Heart left ventricle (tissue), 16 donors: ENCODE measurements at regions not wholly inside any gene's neighbourhood (a gene's known extent, or its start where the extent isn't known, plus 50 kb on each side); places are given as distances from the start of the nearest gene placed in this dataset.

ENCODE experiments used
- ATAC-seq, 4 donors: fragments of 200-7000 bp; cut with Tn5 transposase; one replicate each; pipeline ENCODE4 v1.9.1; 2020 to 2022; ENCODE audit warnings: moderate library complexity in 4 of 4, mild to moderate bottlenecking in 3 of 4, moderate number of reproducible peaks in 1 of 4
- DNase-seq, 5 donors: peaks; one replicate each; pipeline ENCODE4 v3.0.0-alpha.2; 2020
- H3K27ac ChIP-seq, 12 donors: fragments of 200-600 bp; sonication (generic) in 4 of 12; one replicate each; pipeline versions ENCODE4 v1.5.0 to v1.8.0; 2016 to 2022; ENCODE audit warnings: mild to moderate bottlenecking in 2 of 12
- H3K27me3 ChIP-seq, 9 donors: fragments of 200-600 bp; sonication (generic) in 2 of 9; one replicate each; pipeline versions ENCODE4 v1.5.1 to v1.8.0; 2016 to 2022; ENCODE audit warnings: mild to moderate bottlenecking in 3 of 9
- H3K36me3 ChIP-seq, 9 donors: fragments of 200-600 bp; sonication (generic) in 2 of 9; one replicate each; pipeline versions ENCODE4 v1.5.0 to v1.8.0; 2018 to 2022; ENCODE audit warnings: mild to moderate bottlenecking in 2 of 9
- H3K4me1 ChIP-seq, 12 donors: fragments of 200-600 bp; sonication (generic) in 4 of 12; one replicate each; pipeline versions ENCODE4 v1.5.0 to v1.8.0; 2016 to 2022; ENCODE audit warnings: mild to moderate bottlenecking in 3 of 12
- H3K4me3 ChIP-seq, 12 donors: fragments of 200-600 bp; sonication (generic) in 4 of 12; one replicate each; pipeline versions ENCODE4 v1.5.0 to v1.8.0; 2017 to 2022; ENCODE audit warnings: mild to moderate bottlenecking in 9 of 12, moderate library complexity in 4 of 12
- H3K9me3 ChIP-seq, 12 donors: fragments of 200-600 bp; sonication (generic) in 4 of 12; one replicate each; pipeline versions ENCODE4 v1.5.0 to v1.8.0; 2016 to 2022; ENCODE audit warnings: mild to moderate bottlenecking in 1 of 12
- CTCF ChIP-seq, 12 donors: fragments of 200-600 bp; sonication (generic) in 4 of 12; IDR thresholded peaks; one replicate each; pipeline versions ENCODE4 v1.5.0 to v1.8.0; 2018 to 2022; ENCODE audit warnings: antibody characterized with exemption in 12 of 12, mild to moderate bottlenecking in 5 of 12
- POLR2A ChIP-seq, 2 donors: fragments of 450-650 bp; IDR thresholded peaks; one replicate each; pipeline ENCODE4 v1.6.1; 2017; ENCODE audit warnings: antibody characterized with exemption in 2 of 2, mild to moderate bottlenecking in 2 of 2, moderate library complexity in 2 of 2
- WGBS, 4 donors: extraction: QIAGEN DNeasy Blood & Tissue Kit in 2 of 4; methylation state at CpG; one replicate each; pipeline versions ENCODE4 v1.1.5 to v1.1.7; 2013 to 2018; 5-methylcytosine and 5-hydroxymethylcytosine counted together
- intact Hi-C, 10 donors: fragments of 100-400 bp; cut with DNase I; formaldehyde crosslinking; loops; one replicate each; pipeline versions ENCODE4 v1.11.1 to v1.14.2; 2022
- donor health status: ischemic (EF 13 %, LVEDD 7.1; RV severe dilation, severe dysfunction).
- donor health status: healthy with polysubstance abuse.
- donor health status: DM: no; HTN: yes; CAD: no.
- donor health status: DM: no; HTN: no; CAD: no.
- donor health status: ischemic (EF 25% LVEDD 6.9; RV normal size, moderate dysfunction).
- donor health status: ischemic (EF 25% LVEDD 5.7; RV mildly dilated, moderate dysfunction).
- donor health status: healthy.
- donor health status: DM: yes; HTN: yes; CAD: no.
- donor health status: ischemic (EF 35%, LVEDD 5.7; RV mildly dilated, moderate dysfunction).
- donor health status: nonischemic (EF 11% LVEDD 7.7; RV severe dilation, severe dysfunction).
- donor health status: DM: yes; HTN: yes; CAD: no.
- donor health status: PGD.
- donor health status: ischemic (EF 29% LVEDD 5.4; RV normal size, mild dysfunction).
- donor health status: nonischemic (EF 23%, LVEDD 6.1; RV moderate dilation, normal function).

GRCh38 chr3:20422391-20422790 lies 236.4 kb upstream of the SGO1 start:
- H3K36me3 ChIP-seq: no peaks in the 10 kb centered on the region
- TF ChIP-seq CTCF (IDR thresholded peaks at IDR 0.05) (no peak), POLR2A (IDR thresholded peaks at IDR 0.05) (no peak)
- H3K9me3 ChIP-seq: peaks cover 0 to 18% (median 0%) of the 10 kb centered on the region in 12 donors
- ATAC-seq (no peak), DNase-seq (no peak)
- intact Hi-C loops: no loop called here
- WGBS, 4 donors: 66 to 81% (median 76%) methylated on average over 2 of the region's 2 CpGs
- H3K4me1 ChIP-seq: no peaks in the 10 kb centered on the region
- no peak overlapping the region for H3K27ac ChIP-seq
- no peak overlapping the region for H3K4me3 ChIP-seq
- no peaks in the 10 kb centered on the region for H3K27me3 ChIP-seq

- 82 to 85% (median 83%) methylated on average over 5 of the region's 5 CpGs for WGBS, 4 donors
- ATAC-seq: no peak
- no peak overlapping the region for H3K27ac ChIP-seq
- no peaks in the 10 kb centered on the region for H3K9me3 ChIP-seq
- H3K36me3 ChIP-seq: no peaks in the 10 kb centered on the region
- no peak overlapping the region for H3K4me3 ChIP-seq
- H3K27me3 ChIP-seq: no peaks in the 10 kb centered on the region
- no peak for DNase-seq
- H3K4me1 ChIP-seq: no peaks in the 10 kb centered on the region
- TF ChIP-seq CTCF (IDR thresholded peaks at IDR 0.05) (no peak), POLR2A (IDR thresholded peaks at IDR 0.05) (no peak)
- intact Hi-C loops: no loop called here
Observed at GRCh38 chr3:20417388-20418108, 231.5 kb upstream of the SGO1 start.

GRCh38 chr3:20406611-20407011 lies 220.6 kb upstream of the SGO1 start:
- Histone ChIP-seq H3K4me3 (no peak overlapping the region), H3K36me3 (no peaks in the 10 kb centered on the region), H3K9me3 (no peaks in the 10 kb centered on the region), H3K27me3 (no peaks in the 10 kb centered on the region), H3K4me1 (no peaks in the 10 kb centered on the region), H3K27ac (no peak overlapping the region)
- intact Hi-C loops: no loop called here
- DNase-seq (no peak), ATAC-seq (no peak)
- 44 to 60% (median 54%) methylated on average over 2 of the region's 2 CpGs for WGBS, 4 donors
- TF ChIP-seq CTCF (IDR thresholded peaks at IDR 0.05) (no peak), POLR2A (IDR thresholded peaks at IDR 0.05) (no peak)

GRCh38 chr3:20405744-20406143 lies 219.7 kb upstream of the SGO1 start:
- no peak overlapping the region for H3K27ac ChIP-seq
- H3K9me3 ChIP-seq: no peaks in the 10 kb centered on the region
- no peak overlapping the region for H3K4me3 ChIP-seq
- H3K36me3 ChIP-seq: no peaks in the 10 kb centered on the region
- H3K4me1 ChIP-seq: peaks cover 0 to 5% (median 0%) of the 10 kb centered on the region in 12 donors
- DNase-seq (no peak), ATAC-seq (no peak)
- intact Hi-C loops: no loop called here
- TF ChIP-seq CTCF (IDR thresholded peaks at IDR 0.05) (no peak), POLR2A (IDR thresholded peaks at IDR 0.05) (no peak)
- 85 to 87% (median 86%) methylated on average over 4 of the region's 4 CpGs for WGBS, 4 donors
- H3K27me3 ChIP-seq: no peaks in the 10 kb centered on the region
